ENCODE measurements at regions not wholly inside any gene's neighbourhood (a gene's known extent, or its start where the extent isn't known, plus 50 kb on each side); places are given as distances from the start of the nearest gene placed in this dataset.

- H3K4me3 ChIP-seq (ENCODE audit: low read depth, low read length), result no peak overlapping the region
- DNase-seq (ENCODE audit: low read depth), result no peak
- TF ChIP-seq, protein P1, sequence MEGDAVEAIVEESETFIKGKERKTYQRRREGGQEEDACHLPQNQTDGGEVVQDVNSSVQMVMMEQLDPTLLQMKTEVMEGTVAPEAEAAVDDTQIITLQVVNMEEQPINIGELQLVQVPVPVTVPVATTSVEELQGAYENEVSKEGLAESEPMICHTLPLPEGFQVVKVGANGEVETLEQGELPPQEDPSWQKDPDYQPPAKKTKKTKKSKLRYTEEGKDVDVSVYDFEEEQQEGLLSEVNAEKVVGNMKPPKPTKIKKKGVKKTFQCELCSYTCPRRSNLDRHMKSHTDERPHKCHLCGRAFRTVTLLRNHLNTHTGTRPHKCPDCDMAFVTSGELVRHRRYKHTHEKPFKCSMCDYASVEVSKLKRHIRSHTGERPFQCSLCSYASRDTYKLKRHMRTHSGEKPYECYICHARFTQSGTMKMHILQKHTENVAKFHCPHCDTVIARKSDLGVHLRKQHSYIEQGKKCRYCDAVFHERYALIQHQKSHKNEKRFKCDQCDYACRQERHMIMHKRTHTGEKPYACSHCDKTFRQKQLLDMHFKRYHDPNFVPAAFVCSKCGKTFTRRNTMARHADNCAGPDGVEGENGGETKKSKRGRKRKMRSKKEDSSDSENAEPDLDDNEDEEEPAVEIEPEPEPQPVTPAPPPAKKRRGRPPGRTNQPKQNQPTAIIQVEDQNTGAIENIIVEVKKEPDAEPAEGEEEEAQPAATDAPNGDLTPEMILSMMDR (IDR thresholded peaks at IDR 0.05; ENCODE audit: insufficient read depth, low read length), result no peak
Observed at GRCh38 chr9:73265876-73266275, 114.2 kb downstream of the ANXA1 start.

DNA sequence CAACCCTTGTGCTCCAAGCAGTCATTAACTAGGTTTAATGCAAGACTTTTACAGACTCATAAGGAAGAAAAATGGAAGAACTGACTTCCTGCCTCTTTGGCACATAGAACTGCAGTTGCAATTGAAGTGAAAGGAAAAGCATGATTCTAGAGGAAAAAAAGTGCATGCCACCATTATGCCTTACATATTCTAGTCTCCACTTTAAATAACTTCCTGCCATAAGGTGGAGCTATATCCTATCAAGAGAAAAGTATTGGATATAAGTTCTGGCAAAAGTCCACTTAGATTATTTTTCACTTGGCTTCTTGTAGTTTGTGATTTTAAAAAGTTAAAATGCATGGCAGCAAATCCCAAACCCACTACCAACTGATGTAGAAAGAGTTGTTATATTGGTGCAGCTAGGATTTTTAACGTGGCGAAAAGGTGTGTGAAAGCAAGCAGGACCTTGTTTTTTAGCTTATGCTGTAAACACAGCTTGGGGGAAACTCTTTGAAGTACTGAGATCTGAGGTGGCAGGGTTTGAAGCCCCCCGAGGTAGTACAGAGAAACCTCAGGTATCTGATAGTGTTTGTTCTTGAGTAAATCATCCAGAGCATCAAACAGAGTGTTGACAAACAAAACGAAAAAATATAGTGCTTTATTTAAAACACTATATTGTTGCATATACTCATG is 117.9 kb downstream of the ANXA1 start:
- DNase-seq (ENCODE audit: low read depth), result peak; percentile 33
- TF ChIP-seq, protein P1 (IDR thresholded peaks at IDR 0.05; ENCODE audit: insufficient read depth, low read length), result no peak
- no peak overlapping the region for H3K4me3 ChIP-seq (ENCODE audit: low read depth, low read length)

DNA sequence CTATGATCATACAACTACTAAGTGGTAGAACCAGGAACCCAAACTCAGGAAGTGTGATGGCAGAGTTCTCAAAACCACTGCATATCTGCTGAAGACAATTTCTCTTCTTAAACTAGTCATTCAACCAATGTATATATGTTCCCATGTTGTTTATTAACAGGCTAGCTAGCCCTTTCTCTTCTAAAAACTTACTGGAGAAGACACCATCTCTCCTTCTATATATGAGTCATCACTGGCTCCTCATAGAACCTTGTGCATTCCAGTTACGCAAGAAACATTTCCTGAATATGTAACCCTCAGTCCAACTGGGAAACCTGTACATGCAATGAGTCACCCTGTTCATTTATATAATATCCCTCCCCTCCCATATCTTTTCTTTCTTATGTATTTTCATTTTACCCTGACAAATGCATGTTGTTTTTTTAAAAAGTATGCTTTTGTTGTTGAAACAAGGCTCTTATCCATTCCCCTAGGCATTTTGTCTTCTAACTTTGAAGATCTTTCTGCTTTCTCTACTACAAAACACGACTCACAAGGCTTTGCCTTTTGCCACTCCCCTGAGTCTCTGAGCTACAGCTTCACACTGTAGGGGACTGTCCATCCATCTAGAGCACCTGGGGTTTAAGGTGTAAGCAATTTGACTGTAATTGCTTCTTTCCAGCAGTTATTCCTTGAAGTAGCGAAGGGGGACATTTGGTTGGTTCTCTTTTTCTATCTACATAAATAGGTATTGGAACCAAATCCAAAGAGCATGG is 119.5 kb downstream of the ANXA1 start:
- TF ChIP-seq, protein P1 (IDR thresholded peaks at IDR 0.05; ENCODE audit: insufficient read depth, low read length), result no peak
- peak; percentile 88 for DNase-seq (ENCODE audit: low read depth)
- no peak overlapping the region for H3K4me3 ChIP-seq (ENCODE audit: low read depth, low read length)

- TF ChIP-seq, protein P1 (IDR thresholded peaks at IDR 0.05; ENCODE audit: insufficient read depth, low read length), result no peak
- no peak for DNase-seq (ENCODE audit: low read depth)
- H3K4me3 ChIP-seq (ENCODE audit: low read depth, low read length), result no peak overlapping the region
Observed at GRCh38 chr9:73280113-73280512, 128.4 kb downstream of the ANXA1 start.

DNA sequence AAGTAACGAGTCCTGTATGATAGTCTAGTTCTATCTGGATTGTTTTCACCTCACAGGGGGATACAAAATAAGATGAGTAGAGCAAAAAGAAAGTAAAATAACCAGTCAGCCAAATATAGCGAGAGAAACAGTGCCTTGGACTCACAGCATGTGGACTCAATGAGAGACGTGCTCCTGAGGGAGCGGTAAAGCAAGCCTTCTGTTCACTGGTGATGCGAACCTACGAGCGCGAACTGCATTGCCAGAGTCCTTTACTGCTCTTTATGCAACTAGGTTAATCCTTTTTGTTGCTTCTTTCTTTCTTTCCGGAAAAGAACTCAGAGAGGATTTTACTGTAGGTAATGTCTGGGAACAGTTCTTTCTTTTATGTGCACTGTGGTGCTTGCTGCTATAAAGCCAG is 132.7 kb downstream of the ANXA1 start:
- TF ChIP-seq, protein P1 (IDR thresholded peaks at IDR 0.05; ENCODE audit: insufficient read depth, low read length), result no peak
- no peak for DNase-seq (ENCODE audit: low read depth)
- H3K4me3 ChIP-seq (ENCODE audit: low read depth, low read length), result no peak overlapping the region

DNA sequence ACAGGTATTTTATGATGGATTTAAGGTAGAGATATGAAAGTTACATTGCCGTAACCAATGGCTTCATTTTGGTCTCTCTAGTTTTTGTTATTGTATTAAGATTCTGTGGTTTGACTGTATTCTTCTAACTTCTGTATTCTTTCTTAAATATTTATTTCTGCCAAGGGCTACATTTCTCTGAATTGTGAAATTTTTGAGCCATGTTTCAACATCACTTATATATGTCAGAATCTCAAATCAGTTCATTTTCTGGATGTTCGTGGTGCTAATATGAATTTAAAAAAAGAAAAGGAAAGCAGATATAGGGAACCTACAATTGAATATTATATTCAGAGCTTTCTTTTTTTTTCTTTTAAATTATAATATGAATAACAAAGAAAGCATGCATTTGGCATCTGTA is 142.7 kb downstream of the ANXA1 start:
- no peak for DNase-seq (ENCODE audit: low read depth)
- no peak overlapping the region for H3K4me3 ChIP-seq (ENCODE audit: low read depth, low read length)
- TF ChIP-seq, protein P1 (IDR thresholded peaks at IDR 0.05; ENCODE audit: insufficient read depth, low read length), result no peak

All from fibroblast of the aortic adventitia (primary cell).